HG03097 (cell line): ENCODE measurements at regions not wholly inside any gene's neighbourhood (a gene's known extent, or its start where the extent isn't known, plus 50 kb on each side); places are given as distances from the start of the nearest gene placed in this dataset.

Experiments
- ATAC-seq: cut with Tn5 transposase; IDR thresholded peaks from one replicate; pipeline ENCODE4 v1.9.1; 2021; ENCODE audit not compliant: unreplicated experiment, low FRiP score

GRCh38 chr2:128562471-128563347, 244.0 kb upstream of the HS6ST1 start:
- ATAC-seq, result no peak

- ATAC-seq, result no peak
Observed at GRCh38 chr2:128563348-128563687, 244.7 kb upstream of the HS6ST1 start.

GRCh38 chr2:128564131-128564530, 245.5 kb upstream of the HS6ST1 start:
- no peak for ATAC-seq

- ATAC-seq, result no peak
Observed at GRCh38 chr2:128564551-128564950, 245.9 kb upstream of the HS6ST1 start.

GRCh38 chr2:128565441-128565840, 246.8 kb upstream of the HS6ST1 start:
- no peak for ATAC-seq

- no peak for ATAC-seq
Observed at GRCh38 chr2:128566671-128567070, 248.0 kb upstream of the HS6ST1 start.

GRCh38 chr2:128568106-128568505, 249.4 kb upstream of the HS6ST1 start:
- ATAC-seq, result no peak

GRCh38 chr2:128573116-128573515, 254.4 kb upstream of the HS6ST1 start:
- no peak for ATAC-seq

GRCh38 chr2:128573531-128573930, 254.9 kb upstream of the HS6ST1 start:
- ATAC-seq, result no peak

- ATAC-seq, result no peak
Observed at GRCh38 chr2:128577141-128577930, 258.7 kb upstream of the HS6ST1 start.

- no peak for ATAC-seq
Observed at GRCh38 chr2:128578406-128579390, 260.0 kb upstream of the HS6ST1 start.

GRCh38 chr2:128579825-128580224, 261.2 kb upstream of the HS6ST1 start:
- ATAC-seq, result no peak

GRCh38 chr2:128580988-128581848, 262.6 kb upstream of the HS6ST1 start:
- ATAC-seq, result no peak

- ATAC-seq, result no peak
Observed at GRCh38 chr2:128581849-128582244, 263.2 kb upstream of the HS6ST1 start.

GRCh38 chr2:128584296-128584890, 265.7 kb upstream of the HS6ST1 start:
- no peak for ATAC-seq

- no peak for ATAC-seq
Observed at GRCh38 chr2:128585706-128586105, 267.0 kb upstream of the HS6ST1 start.

- no peak for ATAC-seq
Observed at GRCh38 chr2:128589681-128590080, 271.0 kb upstream of the HS6ST1 start.

- ATAC-seq, result no peak
Observed at GRCh38 chr2:128590309-128591021, 271.8 kb upstream of the HS6ST1 start.
